Activated CD8-positive, alpha-beta memory T cell treated with anti-CD3 and anti-CD28 coated beads for 24 hours (primary cell): ENCODE measurements at regions not wholly inside any gene's neighbourhood (a gene's known extent, or its start where the extent isn't known, plus 50 kb on each side); places are given as distances from the start of the nearest gene placed in this dataset.

Source experiments
- DNase-seq: peaks from one replicate; pipeline ENCODE4 v3.0.0-alpha.2; 2020

GRCh38 chr18:41752826-41753225 lies 202.2 kb upstream of the PIK3C3 start:
- no peak for DNase-seq

DNA sequence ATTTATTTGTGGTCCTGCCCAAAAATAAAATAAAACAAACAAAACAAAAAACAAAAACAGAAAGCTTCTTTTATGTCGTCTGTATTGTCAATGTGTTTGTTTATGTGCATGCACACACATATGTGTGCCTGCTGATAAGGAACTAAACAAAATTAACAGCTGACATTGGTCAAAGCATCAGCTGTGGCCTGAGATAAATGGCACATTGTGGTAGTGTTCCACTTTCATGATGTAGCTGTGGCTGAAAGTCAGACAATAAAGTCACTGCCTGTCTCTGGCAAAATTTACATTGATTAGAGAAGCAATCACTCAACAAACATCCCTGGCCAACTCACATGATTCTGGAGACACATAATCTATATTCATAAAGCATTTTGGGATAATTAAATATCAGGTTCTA lies 203.4 kb upstream of the PIK3C3 start:
- no peak for DNase-seq

GRCh38 chr18:41751161-41751560 lies 203.9 kb upstream of the PIK3C3 start:
- DNase-seq: no peak

- DNase-seq: no peak
These were observed 207.3 kb upstream of the PIK3C3 start for GRCh38 chr18:41747723-41748242.

DNA sequence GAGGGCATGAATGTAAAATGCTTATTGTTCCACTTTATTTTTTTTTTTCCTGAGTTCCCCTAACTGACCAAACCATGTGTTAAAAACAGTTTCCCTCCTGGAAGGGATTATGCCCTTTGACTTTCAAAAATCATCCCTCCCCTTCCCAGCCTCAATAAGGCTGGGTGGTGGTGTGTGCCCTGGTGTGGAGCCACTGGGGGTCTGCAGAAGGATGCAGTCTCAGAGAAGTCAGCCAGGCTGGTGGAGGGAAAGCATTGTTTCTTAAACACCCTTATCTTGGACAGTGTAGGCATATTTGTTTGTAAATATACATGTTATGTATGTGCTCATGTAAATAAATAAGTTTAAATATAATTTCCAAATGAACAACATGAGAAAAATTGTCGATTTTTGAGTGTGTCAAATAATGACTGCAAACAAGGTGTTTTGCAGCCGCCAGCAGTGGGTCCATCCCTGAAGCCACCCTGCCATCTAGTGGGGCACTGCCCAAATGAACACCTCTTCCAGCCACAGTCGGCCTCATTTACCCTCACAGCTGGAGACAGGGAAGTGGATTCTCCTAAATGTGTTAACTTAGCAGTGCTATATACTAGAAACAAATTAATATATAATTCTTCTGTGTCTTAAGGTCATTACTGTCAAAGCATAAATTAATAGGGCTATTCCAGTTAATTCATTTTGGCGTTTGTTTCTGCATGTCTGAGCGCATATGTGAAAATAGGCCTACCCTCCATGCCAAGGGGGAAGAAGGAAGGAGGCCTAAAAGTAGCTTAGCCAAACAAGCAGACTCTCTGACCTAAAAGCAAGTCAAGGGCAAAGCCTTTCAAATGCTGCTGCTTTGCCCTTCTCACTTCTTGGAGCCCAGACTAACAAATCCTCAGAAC lies 209.6 kb upstream of the PIK3C3 start:
- no peak for DNase-seq

GRCh38 chr18:41744421-41745030 lies 210.5 kb upstream of the PIK3C3 start:
- DNase-seq: no peak

- no peak for DNase-seq
These were observed 217.8 kb upstream of the PIK3C3 start for GRCh38 chr18:41737218-41737617.

GRCh38 chr18:41734917-41735316 lies 220.1 kb upstream of the PIK3C3 start:
- no peak for DNase-seq

GRCh38 chr18:41732356-41732755 lies 222.7 kb upstream of the PIK3C3 start:
- no peak for DNase-seq

DNA sequence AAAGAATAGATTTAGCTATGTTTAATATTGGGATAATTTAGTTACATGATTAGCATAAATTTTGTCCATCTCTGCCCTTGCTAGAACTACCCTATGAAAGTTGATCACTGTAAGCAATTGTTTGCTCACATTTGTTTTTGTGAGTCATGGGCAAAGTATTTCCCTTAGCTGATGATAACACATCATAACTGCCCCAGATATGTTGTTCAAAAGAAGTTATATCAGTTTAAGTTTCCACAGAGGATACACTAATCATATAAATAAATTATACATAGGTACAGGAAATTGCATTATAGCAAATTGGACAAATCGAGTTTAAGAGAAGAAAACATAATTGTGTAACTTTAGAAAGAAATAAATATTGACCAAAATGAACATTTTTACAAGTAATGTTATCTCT lies 223.2 kb upstream of the PIK3C3 start:
- DNase-seq: no peak

DNA sequence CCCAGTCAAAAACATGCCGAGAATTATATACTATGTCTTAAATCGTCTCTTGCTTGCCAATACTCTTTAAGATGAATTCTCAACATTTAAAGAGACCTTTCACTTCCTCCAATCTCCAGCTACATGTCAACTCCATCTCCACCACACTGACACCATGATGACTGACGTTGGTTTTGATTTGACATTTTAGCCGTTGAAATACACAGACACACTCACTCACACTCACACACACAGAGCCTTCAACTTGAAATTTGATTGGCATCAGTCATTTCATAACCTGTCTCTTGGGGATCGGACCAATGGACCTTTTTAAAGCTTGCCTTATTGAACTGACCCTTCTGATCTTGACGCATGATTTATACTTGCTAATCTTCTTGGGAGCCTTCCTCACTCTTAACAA lies 230.8 kb upstream of the PIK3C3 start:
- DNase-seq: no peak

GRCh38 chr18:41721103-41721790 lies 233.8 kb upstream of the PIK3C3 start:
- DNase-seq: no peak

GRCh38 chr18:41720226-41720625 lies 234.8 kb upstream of the PIK3C3 start:
- no peak for DNase-seq

- no peak for DNase-seq
These were observed 235.2 kb upstream of the PIK3C3 start for GRCh38 chr18:41719808-41720207.

GRCh38 chr18:41714872-41715271 lies 240.2 kb upstream of the PIK3C3 start:
- no peak for DNase-seq

DNA sequence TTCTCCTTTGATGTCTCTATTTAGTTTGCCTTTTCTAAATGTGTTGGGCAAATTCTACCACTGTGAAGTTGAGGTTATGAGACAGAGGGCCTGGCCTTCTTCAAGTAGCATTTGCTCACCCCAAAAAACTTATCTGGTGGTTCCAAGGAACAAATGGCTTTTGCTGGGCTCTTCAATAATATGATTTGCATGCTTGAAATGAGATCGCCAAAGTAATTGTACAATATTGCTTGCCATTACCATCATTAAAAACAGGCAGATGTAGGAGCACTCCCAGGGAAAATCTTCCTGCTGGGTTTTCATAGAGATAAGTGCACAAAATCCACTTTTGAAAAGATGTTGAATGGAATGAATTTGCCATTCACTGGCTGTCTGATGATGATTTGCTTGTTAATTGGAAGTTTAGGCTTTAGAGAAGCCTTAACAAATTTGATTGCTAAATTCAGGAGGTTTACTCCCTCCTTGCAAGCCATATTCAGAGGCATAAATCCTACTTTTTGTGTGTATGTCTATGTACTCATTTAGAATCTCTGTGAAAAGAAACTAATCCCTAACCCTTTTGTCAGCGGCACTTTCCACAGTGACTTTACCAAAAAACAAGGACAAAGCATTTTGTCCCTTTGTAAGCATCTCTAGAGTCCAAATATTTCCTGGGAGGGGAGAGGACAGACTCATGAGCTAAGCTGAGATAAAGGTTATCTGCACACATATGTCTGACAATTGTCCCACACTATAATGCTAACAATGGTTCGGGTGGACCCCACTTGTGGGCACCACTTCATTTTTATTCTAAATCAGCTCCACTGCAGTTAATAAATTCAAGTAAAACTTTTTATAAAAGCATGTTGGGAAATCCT lies 240.8 kb upstream of the PIK3C3 start:
- no peak for DNase-seq

- no peak for DNase-seq
These were observed 248.7 kb upstream of the PIK3C3 start for GRCh38 chr18:41706301-41706700.

DNA sequence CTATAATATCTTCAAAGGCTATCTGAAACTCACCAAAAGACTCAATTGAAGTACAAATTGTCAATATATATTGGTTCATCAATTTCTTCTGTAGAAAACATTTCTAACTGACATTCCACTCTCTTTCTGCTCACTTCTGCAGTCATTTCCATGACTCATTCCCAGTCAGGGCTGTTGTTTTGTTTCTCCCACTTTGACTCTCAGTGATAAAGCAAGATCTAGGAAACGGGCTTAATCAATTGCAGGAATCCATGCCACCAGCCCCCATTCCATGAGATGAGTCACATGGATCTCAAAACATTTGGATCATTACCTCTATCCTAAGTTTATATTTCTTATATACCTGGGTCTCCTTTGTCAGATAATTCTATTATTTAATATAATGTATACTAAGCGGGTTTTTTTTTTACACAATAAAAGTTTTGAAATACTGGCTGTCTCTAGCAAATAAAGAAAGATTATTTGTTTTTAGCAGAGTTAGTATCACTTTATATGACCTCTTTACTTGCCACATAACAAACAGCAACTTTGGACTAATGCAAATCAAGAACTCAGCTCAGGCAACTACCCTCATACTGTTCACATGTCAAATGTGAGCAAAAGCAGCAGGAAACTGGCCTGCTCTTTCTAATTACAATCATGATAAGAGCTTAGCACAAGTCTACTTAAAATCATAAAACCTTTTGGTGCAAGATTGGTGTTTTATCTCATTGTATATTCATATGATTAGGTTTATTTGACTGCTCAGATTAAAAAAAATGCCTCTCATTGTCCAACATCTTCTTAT lies 251.1 kb upstream of the PIK3C3 start:
- no peak for DNase-seq

- no peak for DNase-seq
These were observed 254.6 kb upstream of the PIK3C3 start for GRCh38 chr18:41700416-41700815.

- no peak for DNase-seq
These were observed 259.6 kb upstream of the PIK3C3 start for GRCh38 chr18:41695441-41695840.

DNA sequence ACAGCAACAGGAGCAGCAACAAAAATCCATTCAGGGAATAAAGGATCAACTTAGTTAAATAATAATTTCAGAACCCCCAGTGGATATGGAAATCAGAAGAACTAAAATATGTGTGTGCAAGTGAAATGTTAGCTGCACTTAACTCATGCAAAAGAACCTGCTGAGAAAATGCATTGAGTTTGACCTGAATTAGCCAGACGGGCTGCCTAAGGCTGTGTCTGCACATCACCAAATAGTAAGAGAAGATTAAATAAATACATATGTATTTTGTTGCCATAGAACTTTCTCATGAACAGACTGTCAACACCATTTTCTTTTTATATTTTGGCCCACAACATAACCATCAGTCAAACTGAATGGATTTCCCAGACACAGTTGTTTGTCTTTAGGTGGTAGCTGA lies 262.0 kb upstream of the PIK3C3 start:
- DNase-seq: no peak
